ENCODE measurements at regions not wholly inside any gene's neighbourhood (a gene's known extent, or its start where the extent isn't known, plus 50 kb on each side); places are given as distances from the start of the nearest gene placed in this dataset.

- Histone ChIP-seq H3K9me3 (ENCODE audit: control insufficient read depth, low read depth, low read length) (no peaks in the 10 kb centered on the region), H3K56ac (ENCODE audit: insufficient read length, low read depth, low read length) (no peak overlapping the region), H2AK5ac (ENCODE audit: insufficient read length, low read length) (no peak overlapping the region), H3K27me3 (ENCODE audit: insufficient read depth, low read length) (no peaks in the 10 kb centered on the region), H3K4me2 (ENCODE audit: insufficient read depth, insufficient read length, low read length) (no peak overlapping the region), H3K9ac (ENCODE audit: extremely low read depth, insufficient read length, low read length) (no peak overlapping the region), H3K14ac (ENCODE audit: insufficient read depth, low read length) (no peak overlapping the region), H4K20me1 (ENCODE audit: control insufficient read depth, insufficient read depth, insufficient read length) (no peaks in the 10 kb centered on the region), H2BK20ac (ENCODE audit: low read depth, low read length, poor library complexity, severe bottlenecking) (no peak overlapping the region), H2AFZ (ENCODE audit: low read length) (no peak overlapping the region), H4K91ac (ENCODE audit: insufficient read length, low read depth, low read length) (no peak overlapping the region), H3T11ph (ENCODE audit: low read length) (no peak overlapping the region), H3K4ac (ENCODE audit: low read depth, low read length) (no peak overlapping the region), H3K18ac (ENCODE audit: insufficient read length, low read depth, low read length) (no peak overlapping the region), H4K5ac (ENCODE audit: insufficient read length, low read depth, low read length) (no peak overlapping the region), H2BK5ac (ENCODE audit: insufficient read length, low read length) (no peak overlapping the region), H3K4me1 (ENCODE audit: insufficient read depth, low read length) (peaks cover 4% of the 10 kb centered on the region; the same call in 1 of the 2 replicates), H3K27ac (ENCODE audit: insufficient read length, low read depth, low read length) (no peak overlapping the region), H4K8ac (replicated peaks; ENCODE audit: insufficient read length, low read depth, low read length) (no peak overlapping the region), H3K79me2 (ENCODE audit: insufficient read depth, low read length) (no peaks in the 10 kb centered on the region), H3K23me2 (ENCODE audit: insufficient read length, low read depth, low read length, poor library complexity, severe bottlenecking) (no peaks in the 10 kb centered on the region), H2BK120ac (ENCODE audit: low read depth, low read length, poor library complexity, severe bottlenecking) (no peak overlapping the region), H2BK15ac (ENCODE audit: low read depth, low read length) (no peak overlapping the region), H3K23ac (ENCODE audit: insufficient read length, low read depth, low read length) (no peak overlapping the region), H3K79me1 (ENCODE audit: insufficient read depth, low read depth, low read length, poor library complexity, severe bottlenecking) (no peaks in the 10 kb centered on the region), H2BK12ac (ENCODE audit: insufficient read length, low read depth, low read length) (no peak overlapping the region)
- Mint-ChIP-seq H3K36me3 (ENCODE audit: insufficient read depth in 1 of 3, low read depth in 3 of 3) (no peaks in the 10 kb centered on the region; a peak in 3 of 7 replicates), H3K4me1 (peaks cover 34 to 37% of the 10 kb centered on the region in 2 experiments), H3K27ac (peak overlapping the region in 1 of 3 experiments; percentile 83; a peak in 3 of 7 replicates), H3K9me3 (peaks cover 0 to 1% of the 10 kb centered on the region in 2 experiments; a peak in 2 of 5 replicates), H3K27me3 (ENCODE audit: low read depth) (no peaks in the 10 kb centered on the region), H3K4me3 (no peak overlapping the region)
- WGBS (ENCODE audit: extremely low coverage, insufficient read length, low lambda C conversion rate): no CpG with 5 or more reads among the region's 7 CpGs
- TF ChIP-seq, protein P1, sequence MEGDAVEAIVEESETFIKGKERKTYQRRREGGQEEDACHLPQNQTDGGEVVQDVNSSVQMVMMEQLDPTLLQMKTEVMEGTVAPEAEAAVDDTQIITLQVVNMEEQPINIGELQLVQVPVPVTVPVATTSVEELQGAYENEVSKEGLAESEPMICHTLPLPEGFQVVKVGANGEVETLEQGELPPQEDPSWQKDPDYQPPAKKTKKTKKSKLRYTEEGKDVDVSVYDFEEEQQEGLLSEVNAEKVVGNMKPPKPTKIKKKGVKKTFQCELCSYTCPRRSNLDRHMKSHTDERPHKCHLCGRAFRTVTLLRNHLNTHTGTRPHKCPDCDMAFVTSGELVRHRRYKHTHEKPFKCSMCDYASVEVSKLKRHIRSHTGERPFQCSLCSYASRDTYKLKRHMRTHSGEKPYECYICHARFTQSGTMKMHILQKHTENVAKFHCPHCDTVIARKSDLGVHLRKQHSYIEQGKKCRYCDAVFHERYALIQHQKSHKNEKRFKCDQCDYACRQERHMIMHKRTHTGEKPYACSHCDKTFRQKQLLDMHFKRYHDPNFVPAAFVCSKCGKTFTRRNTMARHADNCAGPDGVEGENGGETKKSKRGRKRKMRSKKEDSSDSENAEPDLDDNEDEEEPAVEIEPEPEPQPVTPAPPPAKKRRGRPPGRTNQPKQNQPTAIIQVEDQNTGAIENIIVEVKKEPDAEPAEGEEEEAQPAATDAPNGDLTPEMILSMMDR (conservative IDR thresholded peaks at IDR 0.05): no peak
- DNase-seq: no peak
Observed at GRCh38 chr16:13611596-13611995, 308.4 kb upstream of the ERCC4 start.
